GM18507 (cell line): ENCODE measurements at regions not wholly inside any gene's neighbourhood (a gene's known extent, or its start where the extent isn't known, plus 50 kb on each side); places are given as distances from the start of the nearest gene placed in this dataset.
"Not testable (repeated sequence)": the region's sequence is repeated elsewhere in the genome, so short reads cannot be mapped to it uniquely, and the experiment has no call there.

Experiments used
- DNase-seq: peaks from one replicate; pipeline ENCODE4 v3.0.0; 2011; ENCODE audit warnings: low read depth; ENCODE audit not compliant: insufficient read length; ENCODE audit errors: extremely low spot score
- FAIRE-seq: peaks from 2 replicates; lab custom pipeline; 2011; peaks lifted over from hg19 to GRCh38; lab: Jason Lieb, UNC

DNA sequence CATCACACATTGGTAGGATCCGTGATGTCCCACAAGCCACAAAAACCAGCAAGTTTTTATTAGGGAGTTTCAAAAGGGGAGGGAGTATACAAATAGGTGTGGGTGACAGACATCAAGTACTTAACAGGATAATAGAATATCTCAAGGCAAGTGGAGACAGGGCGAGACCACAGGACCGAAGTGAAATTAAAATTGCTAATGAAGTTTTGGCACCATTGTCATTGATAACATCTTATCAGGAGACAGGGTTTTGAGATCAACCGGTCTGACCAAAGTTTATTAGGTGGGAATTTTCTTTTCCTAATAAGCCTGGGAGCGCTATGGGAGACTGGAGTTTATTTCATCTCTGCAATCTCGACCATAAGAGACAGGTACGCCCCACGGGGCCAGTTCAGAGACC is 178.5 kb downstream of the OTOP1 start:
- not testable (repeated sequence) for FAIRE-seq, DNase-seq

DNA sequence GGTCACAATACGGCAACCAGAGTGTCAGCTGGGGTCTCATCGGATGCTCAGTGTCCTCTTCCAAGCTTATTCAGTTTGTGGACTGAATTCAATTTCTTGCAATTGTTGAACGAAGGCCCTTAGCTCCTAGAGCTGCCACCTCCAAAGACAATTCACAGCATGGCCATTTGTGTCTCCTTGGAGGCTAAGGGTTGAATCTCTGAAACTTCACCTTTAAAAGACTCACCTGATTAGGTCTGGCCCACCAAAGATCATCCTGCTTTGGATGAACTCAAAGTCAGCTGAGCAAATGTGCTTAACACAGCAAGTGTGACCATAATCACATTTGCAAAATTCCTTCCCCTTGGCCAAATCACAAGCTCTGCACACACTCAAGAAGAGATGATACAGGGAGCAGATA is 175.9 kb downstream of the OTOP1 start:
- FAIRE-seq, DNase-seq: not testable (repeated sequence)

DNA sequence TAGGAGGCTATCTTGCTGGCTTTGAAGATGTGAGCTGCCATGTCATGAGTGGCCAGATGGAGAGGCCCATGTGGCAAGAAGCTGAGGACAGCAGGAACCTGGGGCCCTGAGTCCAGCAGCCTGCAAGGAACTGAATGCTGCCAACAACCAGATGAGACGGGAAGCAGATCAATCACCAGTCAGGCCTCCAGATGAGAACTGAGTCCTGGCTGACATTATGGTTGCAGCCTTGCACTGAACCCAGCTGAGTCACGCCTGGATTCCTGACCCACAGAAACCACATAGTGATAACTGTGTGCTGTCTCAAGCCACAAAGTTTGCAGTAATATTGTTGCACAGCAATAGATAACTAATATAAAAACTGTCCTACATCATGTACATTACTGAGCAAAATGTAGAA is 173.8 kb downstream of the OTOP1 start:
- DNase-seq, FAIRE-seq: not testable (repeated sequence)

DNA sequence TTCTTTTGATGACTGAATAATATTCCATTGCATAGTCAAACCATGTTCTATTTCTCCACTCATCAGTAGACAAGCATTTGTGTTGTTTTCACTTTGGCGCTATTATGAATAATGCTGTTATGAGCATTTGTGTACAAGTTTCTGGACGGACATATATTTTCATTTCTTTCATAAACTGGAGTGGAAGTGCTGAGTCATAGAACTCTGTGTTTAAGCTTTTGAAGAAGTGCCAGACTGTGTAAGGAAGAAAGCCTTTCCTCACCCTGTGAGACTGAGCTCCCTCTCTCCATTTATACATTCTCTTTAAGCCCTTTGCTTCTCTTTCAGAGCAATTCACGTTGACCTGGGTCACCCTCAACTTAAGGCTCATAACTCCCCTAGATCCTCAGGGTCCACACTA is 169.5 kb downstream of the OTOP1 start:
- not testable (repeated sequence) for DNase-seq, FAIRE-seq

DNA sequence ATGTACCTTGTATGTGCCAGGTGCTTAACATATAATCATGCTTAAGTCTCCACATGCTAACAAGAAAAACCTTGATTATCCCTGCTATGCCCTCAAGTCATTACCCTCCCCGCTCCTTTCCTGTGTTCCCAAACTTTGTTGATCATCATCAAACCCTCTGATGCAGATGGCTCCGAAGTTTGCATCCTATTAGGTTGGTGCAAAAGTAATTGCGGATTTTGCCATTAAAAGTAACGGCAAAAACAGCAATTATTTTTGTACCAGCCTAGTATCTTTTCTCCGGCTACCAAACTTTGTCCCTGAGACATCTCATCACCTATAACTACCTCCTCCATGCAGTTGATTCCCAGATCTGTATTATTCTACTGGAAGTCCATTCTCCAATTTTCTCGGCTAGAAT is 142.6 kb downstream of the OTOP1 start:
- DNase-seq, FAIRE-seq: not testable (repeated sequence)

DNA sequence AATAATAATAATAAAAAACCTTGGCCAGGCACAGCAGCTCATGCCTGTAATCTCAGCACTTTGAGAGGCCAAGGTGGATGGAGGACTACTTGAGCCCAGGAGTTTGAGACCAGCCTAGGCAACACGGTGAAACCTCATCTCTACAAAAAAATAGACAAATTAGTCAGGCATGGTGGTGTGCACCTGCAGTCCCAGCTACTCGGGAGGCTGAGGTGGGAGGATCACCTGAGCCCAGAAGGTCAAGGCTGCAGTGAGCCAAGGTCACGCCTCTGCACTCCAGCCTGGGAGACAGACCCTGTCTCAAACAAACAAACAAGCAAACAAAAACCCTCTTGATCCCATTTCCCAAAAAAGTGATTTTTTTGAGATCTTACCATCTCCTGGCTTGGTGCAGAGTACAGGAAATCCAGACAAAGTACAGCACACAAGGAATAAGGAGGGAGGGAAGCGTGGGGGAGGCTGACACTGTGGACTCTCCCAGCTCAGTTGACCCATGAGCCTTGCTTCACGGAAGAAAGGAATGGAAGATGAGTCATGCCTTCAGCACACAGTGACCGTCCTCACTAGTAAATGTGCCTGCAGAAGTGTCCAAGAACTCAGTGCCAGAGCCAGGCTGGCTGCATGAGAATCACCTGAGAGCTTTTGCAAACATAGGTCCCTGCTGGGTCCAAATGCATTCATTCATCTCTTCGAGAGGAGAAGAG is 136.9 kb downstream of the OTOP1 start:
- FAIRE-seq, DNase-seq: not testable (repeated sequence)

DNA sequence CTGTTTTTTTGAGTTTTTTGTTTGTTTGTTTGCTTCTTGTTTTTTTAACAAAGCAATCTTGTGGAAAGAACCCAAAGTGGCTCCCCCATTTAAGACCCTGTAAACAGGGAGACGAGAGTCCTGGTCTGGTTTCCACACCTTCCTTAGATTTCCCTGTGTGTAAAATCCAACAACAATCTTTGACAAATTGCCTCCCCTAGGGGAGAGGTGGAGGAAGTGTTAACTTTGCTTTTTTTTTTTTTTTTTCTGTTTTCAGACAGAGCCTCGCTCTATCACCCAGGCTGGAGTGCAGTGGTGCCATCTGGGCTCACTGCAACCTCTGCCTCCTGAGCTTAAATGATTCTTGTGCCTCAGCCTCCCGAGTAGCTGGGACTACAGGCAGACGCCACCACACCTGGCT is 136.0 kb downstream of the OTOP1 start:
- DNase-seq, FAIRE-seq: not testable (repeated sequence)

DNA sequence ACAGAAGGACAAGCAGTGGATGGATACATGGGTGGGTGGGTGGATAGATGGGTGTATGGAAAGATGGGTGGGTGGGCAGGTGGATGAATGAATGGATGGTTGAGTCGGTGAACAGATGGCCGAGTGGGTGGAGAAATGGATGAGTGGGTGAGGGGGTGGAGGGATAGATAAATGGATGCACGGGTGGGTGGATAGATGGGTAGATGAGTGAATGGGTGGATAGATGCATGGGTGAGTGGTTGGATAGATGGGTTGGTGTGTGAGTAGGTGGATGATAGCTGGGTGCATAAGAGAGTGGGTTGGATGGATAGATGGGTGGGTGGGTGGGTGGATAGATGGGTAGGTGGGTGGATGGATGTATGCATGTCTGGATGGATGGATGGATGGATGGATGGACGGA is 134.6 kb downstream of the OTOP1 start:
- not testable (repeated sequence) for FAIRE-seq, DNase-seq

DNA sequence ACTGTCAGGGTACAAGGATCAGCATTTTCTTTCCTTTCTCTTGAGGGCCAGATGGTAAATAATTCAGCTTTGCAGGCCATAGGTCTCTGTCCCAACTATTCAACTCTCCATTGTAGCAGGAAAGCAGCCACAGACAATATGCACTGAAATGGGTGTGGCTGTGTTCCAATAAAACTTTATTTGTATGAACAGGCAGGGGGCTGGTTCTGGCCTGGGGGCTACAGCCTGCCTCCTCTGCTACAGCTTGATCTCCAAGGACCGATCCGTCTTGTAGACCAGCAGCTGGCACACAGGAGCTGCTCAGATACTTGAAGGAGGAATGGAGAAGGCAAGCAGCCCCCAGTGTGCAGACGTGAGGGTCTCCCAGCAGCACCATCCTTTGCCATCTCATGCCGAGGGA is 127.1 kb downstream of the OTOP1 start:
- FAIRE-seq, DNase-seq: not testable (repeated sequence)

DNA sequence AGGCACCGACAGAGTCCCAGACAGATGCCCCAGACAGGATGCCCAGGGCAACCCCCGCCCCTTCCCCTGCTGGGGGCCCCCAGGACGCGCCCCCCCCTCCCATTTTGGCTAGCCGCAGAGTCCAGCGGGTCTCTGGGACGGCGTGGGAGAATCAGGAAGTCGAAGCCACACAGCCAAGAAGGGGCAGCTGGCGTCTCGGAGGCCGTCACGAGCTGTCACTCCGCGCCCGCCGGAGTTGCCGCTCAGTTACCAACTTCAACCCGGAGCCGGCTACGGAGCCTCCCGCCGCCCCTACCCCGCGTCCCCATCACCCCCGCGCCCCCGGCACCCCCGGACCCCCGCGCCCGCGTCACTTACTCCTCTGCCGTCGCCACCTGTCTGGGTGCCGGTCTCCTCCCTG is 119.8 kb downstream of the OTOP1 start:
- DNase-seq, FAIRE-seq: not testable (repeated sequence)

DNA sequence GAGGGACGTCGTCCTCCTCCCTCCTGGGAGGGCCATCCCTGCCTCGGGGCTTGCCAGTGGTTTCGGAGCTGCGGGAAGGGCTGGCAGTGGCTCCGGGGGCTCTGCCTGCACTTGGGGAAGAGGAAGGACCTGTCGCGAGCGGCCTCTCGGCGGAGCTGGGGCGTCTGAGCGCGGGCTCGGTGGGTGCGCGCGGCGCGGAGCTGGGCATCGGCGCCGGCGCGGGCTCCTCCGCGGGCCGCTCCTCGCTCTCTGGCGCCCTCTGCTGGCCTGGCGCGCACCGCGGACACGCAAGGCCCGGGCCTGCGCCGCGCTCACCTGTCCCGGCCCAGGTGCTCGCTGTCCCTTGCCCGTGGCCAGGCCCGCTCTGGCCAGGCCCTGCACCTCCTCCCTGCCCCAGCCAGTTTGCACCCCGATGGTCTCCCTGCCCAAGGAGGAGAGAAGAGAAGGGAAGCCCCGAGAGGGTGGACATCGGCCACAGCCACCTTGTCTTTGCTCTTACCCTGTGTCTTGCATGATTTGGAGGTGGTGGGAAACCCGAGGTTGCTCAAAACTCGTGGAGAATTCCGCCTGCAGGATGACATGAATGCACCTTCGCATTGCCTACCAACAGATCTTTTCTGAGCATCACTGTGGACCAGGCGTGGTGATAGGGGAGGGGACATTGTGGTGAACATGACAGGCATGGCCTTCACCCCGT is 119.2 kb downstream of the OTOP1 start:
- FAIRE-seq: not testable (repeated sequence)
- DNase-seq: peak; percentile 53

DNA sequence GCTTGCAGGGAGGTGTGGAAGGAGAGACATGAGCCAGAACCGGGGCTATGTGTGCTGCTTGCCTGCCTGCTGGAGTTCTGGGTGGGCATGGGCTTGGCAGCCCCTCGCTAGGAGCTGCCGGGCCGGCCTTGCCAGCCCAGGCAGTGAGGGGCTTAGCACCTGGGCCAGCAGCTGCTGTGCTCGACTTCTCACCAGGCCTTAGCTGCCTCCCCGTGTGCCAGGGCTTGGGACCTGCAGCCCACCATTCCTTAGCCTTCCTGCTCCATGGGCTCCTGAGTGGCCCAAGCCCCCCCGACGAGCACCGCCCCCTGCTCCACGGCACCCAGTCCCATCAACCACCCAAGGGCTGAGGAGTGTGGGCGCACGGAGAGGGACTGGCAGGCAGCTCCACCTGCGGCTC is 111.3 kb downstream of the OTOP1 start:
- FAIRE-seq, DNase-seq: not testable (repeated sequence)

DNA sequence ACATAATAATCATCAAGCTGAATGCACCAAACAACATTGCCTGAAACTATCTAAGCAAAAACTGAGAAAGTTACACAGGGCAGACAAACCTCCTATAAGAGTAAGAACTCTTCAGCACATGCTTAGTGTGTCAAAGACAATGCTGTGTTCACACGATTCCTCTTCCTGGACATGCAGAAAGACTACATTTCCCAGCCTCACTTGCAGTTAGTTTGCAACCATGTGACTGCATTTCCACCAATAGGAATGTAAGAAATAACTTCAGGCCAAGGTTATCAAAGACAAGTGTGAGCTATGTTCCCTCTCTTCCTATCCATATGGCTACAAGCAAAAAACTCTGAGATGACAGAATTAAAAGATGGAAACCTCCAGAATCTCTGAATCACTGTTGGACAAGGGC is 109.8 kb downstream of the OTOP1 start:
- not testable (repeated sequence) for DNase-seq, FAIRE-seq

DNA sequence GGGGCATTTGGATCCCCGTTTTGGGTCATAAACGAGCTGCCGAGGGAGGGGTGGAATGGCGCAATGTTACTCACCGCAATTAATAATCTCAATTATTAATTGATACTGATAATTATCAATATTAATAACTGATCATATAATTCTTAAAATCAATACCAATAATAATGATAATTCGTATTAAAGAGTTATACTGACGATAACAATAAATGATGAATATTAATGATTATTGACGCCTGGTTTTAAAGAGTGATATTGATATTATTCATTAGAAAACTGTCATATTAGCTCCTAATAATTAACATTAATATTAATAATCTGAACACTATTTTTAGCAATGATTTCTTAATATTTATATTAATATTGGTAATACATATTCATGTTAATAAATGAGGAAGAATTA is 92.4 kb downstream of the OTOP1 start:
- not testable (repeated sequence) for FAIRE-seq, DNase-seq

DNA sequence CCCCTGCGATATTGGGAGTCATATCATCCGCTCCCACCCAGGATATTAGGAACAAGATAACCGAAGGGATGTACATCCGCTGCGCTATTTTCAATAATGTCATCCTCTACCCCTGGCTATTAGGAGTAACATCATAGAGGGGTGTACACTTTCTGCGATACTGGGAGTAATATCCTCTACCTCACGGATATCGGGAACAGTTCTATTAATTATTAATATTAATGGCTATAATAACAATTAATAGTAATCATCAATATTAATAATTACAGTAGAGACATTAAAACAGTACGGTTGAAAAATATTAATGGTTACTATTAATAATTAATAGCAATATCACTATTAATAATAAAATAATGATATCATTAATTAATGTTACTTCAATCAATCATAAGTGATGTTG is 90.1 kb downstream of the OTOP1 start:
- DNase-seq, FAIRE-seq: not testable (repeated sequence)
